ENCODE measurements at regions not wholly inside any gene's neighbourhood (a gene's known extent, or its start where the extent isn't known, plus 50 kb on each side); places are given as distances from the start of the nearest gene placed in this dataset.

- TF ChIP-seq NKRF (conservative IDR thresholded peaks at IDR 0.05) = no peak
Measured at GRCh38 chr4:4613126-4613465, 71.2 kb upstream of the STX18 start (continued).

- Histone ChIP-seq H3K27ac (ENCODE audit: control insufficient read depth, insufficient read depth) (no peak overlapping the region), H3K79me2 (ENCODE audit: control insufficient read depth, insufficient read depth, low read length) (no peaks in the 10 kb centered on the region), H3K27me3 (replicated peaks in 1 of 2; ENCODE audit: control insufficient read depth in 2 of 2, insufficient read depth in 2 of 2, low read length in 1 of 2) (no peaks in the 10 kb centered on the region), H3K9me3 (replicated peaks; ENCODE audit: control insufficient read depth, insufficient read depth, low read length) (no peaks in the 10 kb centered on the region), H4K20me1 (ENCODE audit: control insufficient read depth, insufficient read depth) (no peaks in the 10 kb centered on the region), H3K4me2 (ENCODE audit: control insufficient read depth, insufficient read depth) (no peak overlapping the region), H3K4me3 (no peak overlapping the region), H2AFZ (ENCODE audit: control insufficient read depth, low read depth, low read length) (no peak overlapping the region), H3K9ac (ENCODE audit: control insufficient read depth, insufficient read depth, low read length) (no peak overlapping the region), H3K36me3 (ENCODE audit: control insufficient read depth in 2 of 2, insufficient read depth in 2 of 2, low read length in 1 of 2) (no peaks in the 10 kb centered on the region), H3K4me1 (ENCODE audit: control insufficient read depth, insufficient read depth, low read length) (no peaks in the 10 kb centered on the region)
- intact Hi-C loops (cut with micrococcal nuclease; ENCODE audit: unreplicated experiment) (no loop called here), in situ Hi-C loops (cut with MboI) (no loop called here)
- FAIRE-seq (no peak), ATAC-seq (no peak), DNase-seq (ENCODE audit: low read depth, low spot score) (no peak)
- SMC1A ChIA-PET (ENCODE audit: uncharacterized antibody, unreplicated experiment) = no interaction called here
- CTCF ChIA-PET = no interaction called here
- WGBS (ENCODE audit: insufficient coverage, insufficient replicate concordance, low lambda C conversion rate, missing lambda C conversion rate) = 90% methylated on average over 7 of the region's 7 CpGs
- RAD21 ChIA-PET (ENCODE audit: unreplicated experiment) = no interaction called here
- TF ChIP-seq POLR2A (IDR thresholded peaks at IDR 0.05; ENCODE audit: low read depth, low read length) = no peak
- no peak for TF ChIP-seq E2F4 (IDR thresholded peaks at IDR 0.05; ENCODE audit: low read depth, low read length)
- no peak for TF ChIP-seq ZBTB4 (CRISPR knock-in tag; IDR thresholded peaks at IDR 0.05)
- no peak for TF ChIP-seq PAX5 (IDR thresholded peaks at IDR 0.05; ENCODE audit: borderline replicate concordance, low read depth, low read length)
- TF ChIP-seq ZBTB11 (CRISPR knock-in tag; IDR thresholded peaks at IDR 0.05) = no peak
- no peak for TF ChIP-seq ZNF274 (IDR thresholded peaks at IDR 0.05; ENCODE audit: insufficient read depth, insufficient read length)
- no peak for TF ChIP-seq JUND (IDR thresholded peaks at IDR 0.05; ENCODE audit: low read depth, low read length)
- no peak for TF ChIP-seq NR2C2 (IDR thresholded peaks at IDR 0.05; ENCODE audit: borderline replicate concordance, control insufficient read depth, insufficient read length, low read depth)
- TF ChIP-seq ETV6 (conservative IDR thresholded peaks at IDR 0.05 in 1 of 2, IDR thresholded peaks at IDR 0.05 in 1 of 2; ENCODE audit: borderline replicate concordance in 1 of 2, low read depth in 1 of 2) = no peak
- no peak for TF ChIP-seq NFIC (IDR thresholded peaks at IDR 0.05; ENCODE audit: low read depth, low read length)
- no peak for TF ChIP-seq TCF3 (IDR thresholded peaks at IDR 0.05; ENCODE audit: borderline replicate concordance, insufficient read depth, low read depth, low read length)
- no peak for TF ChIP-seq SRF (IDR thresholded peaks at IDR 0.05; ENCODE audit: low read depth in 2 of 2, low read length in 2 of 2)
- TF ChIP-seq LARP7 (IDR thresholded peaks at IDR 0.05) = no peak
- POLR2A ChIA-PET = interaction anchor here (0.6 kb wide), 1 partner anchor 103 kb away, joined by 3 read pairs; no protein-coding TSS in a partner anchor
- BruUV-seq (replicated peaks) = no TSS peak
Measured at GRCh38 chr4:4610672-4611071, 68.8 kb upstream of the STX18 start.

All from GM12878 (cell line).